ENCODE measurements at regions not wholly inside any gene's neighbourhood (a gene's known extent, or its start where the extent isn't known, plus 50 kb on each side); places are given as distances from the start of the nearest gene placed in this dataset.

DNA sequence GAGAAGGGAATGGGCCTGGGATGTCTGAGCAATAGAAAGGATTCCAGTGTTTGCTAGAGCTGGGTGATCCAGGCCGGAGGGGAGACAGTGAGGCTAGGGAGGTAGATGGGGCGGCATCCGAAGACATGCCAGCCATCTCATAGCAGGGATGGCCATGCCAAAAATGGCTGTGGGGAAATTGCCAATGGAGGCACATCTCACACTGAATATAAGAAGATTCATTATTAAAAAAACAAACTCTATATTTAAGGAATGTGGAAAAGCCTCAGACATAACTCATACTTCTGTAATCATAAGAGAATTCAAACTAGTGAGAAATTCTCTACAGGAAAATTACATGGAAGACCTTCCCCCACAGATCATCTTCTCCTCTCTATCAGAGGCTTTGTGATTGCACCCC is 289.2 kb downstream of the FGF9 start:
- DNase-seq (ENCODE audit: low spot score) = no peak

DNA sequence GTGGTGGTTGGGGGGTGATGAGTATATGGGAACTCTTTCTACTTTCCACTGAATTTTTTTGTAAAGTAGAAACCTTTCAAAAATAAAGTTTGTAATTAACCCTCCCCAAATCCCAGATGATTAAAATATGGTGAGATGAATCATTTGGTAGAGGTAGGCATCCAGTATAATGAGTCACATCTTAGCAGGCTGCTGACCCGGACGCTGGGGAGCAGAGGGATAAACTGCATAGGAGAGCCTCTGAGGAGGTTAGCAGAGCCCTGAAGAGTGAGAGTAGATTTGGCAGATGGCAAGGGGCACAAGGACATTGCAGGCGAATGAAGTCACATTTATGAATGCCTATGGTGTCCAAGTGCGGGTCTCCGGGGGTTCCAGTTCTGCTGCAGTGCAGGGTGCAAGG is 293.8 kb downstream of the FGF9 start:
- DNase-seq (ENCODE audit: low spot score) = no peak

DNA sequence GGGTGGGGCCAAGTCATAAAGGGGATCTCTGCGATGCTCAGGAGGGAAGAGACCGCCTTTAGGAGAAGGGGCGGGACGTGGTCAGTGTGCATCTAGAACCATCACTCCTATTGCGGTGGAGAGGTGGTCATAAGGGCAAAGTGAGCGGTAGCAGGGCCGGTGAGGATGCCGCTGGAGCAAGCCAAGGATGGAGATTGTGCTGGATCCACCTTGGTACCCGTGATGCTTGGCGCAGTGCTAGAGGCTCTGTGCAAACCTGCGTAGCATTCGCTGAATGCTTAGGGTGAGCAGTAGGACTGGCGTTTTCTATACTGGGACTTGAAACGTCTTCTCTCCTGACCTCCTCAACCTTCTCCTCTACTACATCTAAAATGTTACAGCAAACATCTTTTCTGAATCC is 294.2 kb downstream of the FGF9 start:
- no peak for DNase-seq (ENCODE audit: low spot score)

DNA sequence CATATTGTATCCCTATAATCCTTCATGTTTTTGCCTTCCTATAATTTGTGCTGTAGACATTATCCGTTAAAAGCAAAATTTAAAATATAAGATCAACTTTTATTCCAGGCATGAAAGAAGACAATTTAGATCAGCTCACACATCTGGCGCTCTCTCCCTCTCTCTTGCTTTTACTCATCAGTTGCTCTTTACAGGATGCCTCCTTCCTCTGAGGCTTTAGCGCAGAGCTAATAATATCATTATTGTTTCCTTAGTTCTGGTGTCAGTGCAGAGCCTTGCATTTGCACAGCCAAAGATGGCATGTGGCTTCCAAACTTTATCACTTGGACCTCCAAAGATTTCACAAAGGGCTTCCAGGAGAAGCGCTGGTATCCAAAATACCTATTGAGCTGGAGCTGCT is 295.1 kb downstream of the FGF9 start:
- DNase-seq (ENCODE audit: low spot score) = no peak

DNA sequence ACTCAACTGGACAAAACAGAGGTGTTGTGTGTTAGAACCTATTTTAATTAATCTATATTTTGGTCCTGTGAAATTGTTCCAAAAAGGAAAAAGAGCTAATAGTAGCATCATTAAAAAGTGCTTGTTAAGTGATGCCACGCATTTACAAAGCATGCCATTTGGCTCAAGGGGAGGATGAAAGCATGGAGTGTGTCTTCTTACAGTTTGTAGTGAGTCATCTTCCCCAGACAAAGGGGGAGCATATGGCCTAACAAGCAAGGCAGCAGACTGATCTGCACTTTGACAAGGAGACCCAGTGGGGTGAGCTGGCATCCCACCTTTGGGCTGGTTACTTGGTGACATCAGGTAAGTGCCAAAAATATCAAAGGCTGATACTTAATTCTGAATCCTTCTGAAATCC is 297.0 kb downstream of the FGF9 start:
- DNase-seq (ENCODE audit: low spot score) = no peak

DNA sequence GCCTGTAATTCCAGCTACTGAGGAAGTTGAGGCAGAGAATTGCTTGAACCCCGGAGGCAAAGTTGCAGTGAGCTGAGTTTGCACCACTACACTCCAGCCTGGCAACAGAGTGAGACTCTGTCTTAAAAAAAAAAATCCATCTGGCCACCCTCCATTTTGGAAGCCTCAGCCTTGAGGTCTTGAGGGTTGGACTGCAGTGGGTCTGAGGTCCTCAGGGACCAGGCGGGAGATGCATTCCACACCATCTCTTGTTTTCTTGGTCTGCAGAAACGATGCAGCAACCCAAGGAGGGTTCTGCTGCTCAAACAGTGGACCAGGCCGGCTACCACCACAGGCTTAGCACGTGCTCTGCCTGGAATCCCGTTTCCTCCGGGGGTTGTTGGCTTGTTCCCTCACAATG is 299.3 kb downstream of the FGF9 start:
- DNase-seq (ENCODE audit: low spot score) = no peak

DNA sequence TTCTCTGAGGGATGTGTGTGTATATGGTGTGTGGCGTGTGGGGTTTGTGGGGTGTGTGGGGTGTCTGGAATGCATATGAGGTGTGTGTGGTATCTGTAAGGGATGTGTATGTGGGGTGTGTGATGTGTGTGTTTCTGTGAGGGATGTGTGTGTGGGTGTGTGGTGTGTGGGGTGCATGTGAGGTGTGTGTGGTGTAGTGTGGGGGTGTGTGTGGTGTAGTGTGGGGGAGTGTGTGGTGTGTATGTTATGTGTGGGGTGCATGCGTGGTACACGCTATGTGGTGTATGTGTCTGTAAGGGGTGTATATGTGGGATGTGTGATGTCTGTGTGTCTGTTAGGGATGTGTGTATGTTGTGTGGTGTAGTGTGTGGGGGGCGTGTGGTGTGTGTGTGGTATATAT is 300.0 kb downstream of the FGF9 start:
- no peak for DNase-seq (ENCODE audit: low spot score)

DNA sequence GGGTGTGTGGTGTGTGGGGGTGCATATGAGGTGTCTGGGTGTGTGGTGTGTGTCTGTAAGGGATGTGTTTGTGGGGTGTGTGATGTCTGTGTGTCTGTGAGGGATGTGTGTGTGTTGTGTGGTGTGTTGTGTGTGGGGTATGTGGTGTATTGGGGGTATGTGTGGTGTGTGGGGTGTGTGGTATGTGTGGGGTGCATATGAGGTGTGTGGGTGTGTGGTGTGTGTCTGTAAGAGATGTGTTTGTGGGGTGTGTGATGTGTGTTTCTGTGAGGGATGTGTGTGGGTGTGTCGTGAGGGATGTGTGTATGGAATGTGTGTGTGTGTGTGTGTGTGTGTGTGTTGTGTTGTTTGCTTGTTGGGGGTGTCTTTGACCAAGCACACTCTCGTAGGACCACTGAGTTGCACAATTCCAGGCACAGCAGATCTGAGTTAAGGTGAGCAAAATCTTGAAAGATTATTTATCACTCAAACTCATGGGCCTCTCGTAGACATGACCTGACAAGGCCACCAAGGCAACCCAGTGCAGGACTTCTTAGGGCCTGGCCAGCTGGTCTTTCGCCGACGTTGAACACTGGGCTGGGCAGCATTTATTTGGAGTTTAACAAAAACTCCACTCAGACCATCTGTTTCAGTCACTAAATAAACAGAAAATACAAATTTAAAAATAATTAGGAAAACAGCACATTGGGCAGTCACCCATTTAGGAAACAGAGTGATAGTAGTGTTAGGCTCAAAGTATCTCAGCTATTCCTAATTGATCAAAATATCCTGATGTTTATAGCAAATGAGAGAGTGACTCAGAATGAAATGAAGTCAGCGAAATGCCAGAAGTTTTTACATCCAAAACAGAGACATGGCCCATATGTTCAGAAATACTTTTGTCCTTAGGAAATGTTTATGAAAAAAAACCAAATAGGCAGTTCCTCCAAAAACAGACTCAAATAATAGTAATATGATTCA is 301.1 kb downstream of the FGF9 start:
- DNase-seq (ENCODE audit: low spot score) = no peak

DNA sequence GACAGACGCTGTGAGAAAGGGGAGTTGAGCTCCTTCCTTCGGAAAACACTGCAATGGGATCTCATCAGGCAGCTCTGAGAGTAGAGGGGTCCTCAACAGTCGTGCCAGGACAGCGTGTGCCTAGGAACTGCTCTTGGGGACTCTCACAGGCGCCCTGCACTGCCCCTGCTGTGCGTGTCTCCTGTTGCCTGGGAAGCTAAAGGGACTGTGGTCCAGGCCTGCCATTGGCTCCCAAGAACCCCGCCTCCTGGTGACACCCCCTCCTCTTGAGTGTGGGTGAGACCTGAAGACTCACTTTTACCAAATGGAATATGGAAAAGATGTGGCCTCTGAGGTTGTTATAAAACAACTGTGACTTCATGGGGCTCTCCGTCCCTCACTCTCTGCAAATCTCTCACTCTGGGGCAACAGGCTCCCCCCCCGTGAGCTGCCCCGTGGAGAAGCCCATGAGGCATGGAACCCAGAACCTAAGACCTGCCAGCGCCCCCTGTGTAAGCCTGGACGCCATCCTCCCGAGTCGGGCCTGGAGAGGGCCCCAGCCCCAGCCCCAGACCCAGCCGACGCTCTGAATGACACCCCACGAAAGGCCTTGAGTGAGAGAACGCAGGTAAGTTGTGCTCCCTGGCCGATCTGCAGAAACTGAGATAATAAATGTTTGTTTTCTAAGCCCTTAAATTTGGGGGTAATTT is 302.7 kb downstream of the FGF9 start:
- DNase-seq (ENCODE audit: low spot score) = no peak

DNA sequence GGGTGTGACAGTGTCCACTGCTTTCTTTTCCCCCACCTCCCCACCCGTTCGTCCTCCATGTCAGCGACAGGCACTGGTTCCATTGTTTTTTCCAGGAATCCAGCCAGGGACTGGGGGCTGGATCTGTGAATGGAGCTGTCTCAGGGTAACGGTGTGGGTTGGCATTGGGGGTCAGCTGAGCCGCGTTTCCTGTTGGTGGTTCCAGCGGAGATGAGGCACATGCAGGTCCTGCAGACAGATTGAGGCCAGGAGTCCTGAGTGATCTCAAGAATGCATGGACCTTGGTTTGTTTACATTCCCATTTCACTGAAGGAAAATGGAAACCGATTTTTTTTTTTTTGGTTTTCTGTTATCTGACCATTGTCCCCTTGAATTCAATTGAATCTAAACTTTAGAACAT is 303.9 kb downstream of the FGF9 start:
- no peak for DNase-seq (ENCODE audit: low spot score)

DNA sequence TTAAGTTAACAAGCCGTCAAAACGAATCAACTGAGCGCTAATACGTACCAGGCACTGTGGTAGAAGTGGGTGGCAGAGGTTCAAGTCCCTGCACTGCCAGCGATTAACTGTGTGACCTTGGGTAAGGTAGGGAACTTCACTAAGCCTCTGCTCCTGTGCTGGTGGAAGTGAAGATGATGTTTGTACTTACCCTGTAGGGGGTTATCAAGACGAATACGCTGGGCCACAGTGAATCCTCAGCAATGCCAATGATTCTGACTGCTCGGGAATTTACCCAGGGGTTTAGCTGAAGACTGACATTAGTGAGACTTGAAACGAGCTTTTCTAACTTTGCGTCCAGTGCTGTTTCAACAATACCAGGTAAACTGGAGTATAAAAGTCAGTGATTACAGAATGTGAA is 305.3 kb downstream of the FGF9 start:
- no peak for DNase-seq (ENCODE audit: low spot score)

DNA sequence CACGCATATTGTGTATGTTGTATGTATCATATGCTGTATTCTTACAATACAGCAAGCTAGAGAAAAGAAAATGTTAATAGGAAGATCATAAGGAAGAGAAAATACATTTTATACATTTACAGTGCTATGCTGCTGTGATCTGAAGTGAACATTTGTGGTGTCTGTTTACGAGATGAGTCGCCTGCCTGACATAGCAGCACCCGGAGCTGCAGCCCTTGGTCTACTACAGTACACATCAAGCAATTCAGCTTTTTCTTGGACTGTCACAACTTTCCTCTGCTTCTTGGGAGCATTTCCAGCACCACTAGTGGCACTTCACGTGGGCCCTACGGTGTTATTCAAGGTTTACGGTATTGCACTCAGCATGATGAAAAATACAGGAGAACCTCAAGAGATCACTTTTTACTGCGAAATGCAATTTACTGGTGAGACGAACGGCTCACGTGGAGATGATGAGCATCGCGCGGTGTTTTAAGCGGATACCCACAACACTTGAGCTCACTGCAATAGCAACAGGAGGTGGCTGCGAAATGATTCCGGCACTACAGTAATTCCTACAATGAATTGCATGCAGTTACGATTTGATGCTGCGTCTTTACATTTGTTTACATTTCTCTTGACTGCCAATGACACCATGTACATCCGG is 308.4 kb downstream of the FGF9 start:
- no peak for DNase-seq (ENCODE audit: low spot score)

DNA sequence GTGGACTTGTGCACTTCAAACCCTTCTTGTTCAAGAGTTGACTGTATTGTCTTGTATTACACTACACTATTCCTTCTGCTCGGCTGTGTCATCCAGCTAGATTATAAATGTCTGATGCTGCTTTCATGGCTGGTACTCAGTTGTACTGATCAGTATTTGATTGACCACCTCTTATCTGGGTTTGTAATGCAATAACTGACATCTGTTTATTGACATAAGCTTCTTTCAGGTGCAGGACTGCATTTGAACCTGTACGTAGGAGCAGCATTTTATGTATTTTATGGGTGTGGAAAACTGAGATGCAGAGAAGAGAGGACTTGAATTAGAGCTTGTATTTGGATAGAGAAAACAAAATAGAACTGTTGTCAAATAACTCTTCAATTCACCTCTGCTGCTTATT is 309.2 kb downstream of the FGF9 start:
- no peak for DNase-seq (ENCODE audit: low spot score)

DNA sequence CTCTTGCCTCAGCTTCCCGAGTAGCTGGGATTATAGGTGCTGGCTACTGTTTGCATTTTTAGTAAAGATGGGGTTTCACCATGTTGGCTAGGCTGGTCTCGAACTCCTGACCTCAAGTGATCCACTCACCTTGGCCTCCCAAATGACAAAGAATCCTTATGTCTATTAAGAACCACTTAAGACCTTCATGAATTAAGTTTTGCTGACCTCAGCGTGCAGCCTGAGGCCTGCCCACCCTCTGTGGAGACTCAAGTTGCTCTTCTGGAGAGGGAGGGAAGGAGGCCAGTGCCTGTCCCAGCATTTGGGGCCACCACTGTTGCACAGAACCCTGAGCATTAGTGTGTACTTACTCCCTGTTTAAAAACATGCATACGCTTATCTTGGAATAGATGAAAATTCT is 313.3 kb downstream of the FGF9 start:
- DNase-seq (ENCODE audit: low spot score) = no peak

DNA sequence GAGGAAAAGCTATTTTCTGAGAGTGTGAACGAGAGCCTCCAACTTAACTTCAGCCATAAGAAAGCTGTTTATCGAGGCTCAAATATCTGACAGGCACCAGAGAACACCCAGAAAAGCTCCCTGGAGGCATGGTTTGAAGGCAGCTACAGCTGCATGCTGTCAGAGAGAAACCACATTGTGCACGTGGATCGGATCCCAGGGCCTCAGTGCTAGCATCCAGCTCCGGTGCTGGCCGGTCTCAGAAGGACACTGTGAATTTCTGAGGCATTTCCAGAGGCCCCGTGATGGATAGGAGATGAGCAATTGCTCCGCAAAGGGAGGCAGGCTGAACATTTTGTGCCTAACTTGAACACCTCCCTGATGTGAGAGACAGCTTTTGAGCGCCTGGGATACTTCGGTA is 315.7 kb downstream of the FGF9 start:
- no peak for DNase-seq (ENCODE audit: low spot score)

DNA sequence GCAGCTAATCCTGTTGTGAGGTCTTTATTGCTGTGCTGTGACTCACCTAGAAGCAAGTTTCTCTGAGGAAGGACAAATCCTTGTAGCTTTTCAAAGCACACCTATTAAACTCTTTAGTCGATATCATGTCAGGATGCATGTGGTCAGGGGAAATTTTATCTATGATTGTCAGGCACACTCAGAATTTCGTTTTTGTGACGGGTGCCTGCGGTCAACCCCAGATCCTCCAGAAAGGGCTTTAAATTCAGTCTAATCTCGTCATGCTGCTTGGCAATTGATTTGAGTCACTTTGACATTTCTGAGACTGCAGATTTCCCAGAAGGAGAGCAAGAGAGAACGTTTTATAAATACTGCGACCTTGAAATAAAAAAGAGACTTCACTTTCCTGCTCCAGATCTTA is 316.9 kb downstream of the FGF9 start:
- DNase-seq (ENCODE audit: low spot score) = no peak

DNA sequence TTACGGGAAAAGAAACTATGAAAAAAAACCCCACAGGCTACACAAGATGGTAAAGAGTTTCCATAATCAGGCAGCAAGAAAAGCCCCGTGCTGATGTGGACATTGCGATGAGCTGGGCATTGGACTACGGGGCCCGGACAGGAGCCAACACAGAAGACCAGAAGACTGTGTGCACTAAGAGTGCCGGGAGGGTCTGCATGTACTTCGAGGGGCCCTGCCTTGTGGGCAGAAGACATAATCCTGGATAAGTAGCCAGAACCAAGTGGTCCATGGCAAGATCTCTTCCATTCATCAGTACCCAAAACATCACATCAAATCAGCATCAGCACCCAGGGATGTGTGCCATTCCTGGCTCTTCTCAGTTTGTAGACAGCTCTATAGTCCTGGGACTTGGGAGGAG is 317.8 kb downstream of the FGF9 start:
- no peak for DNase-seq (ENCODE audit: low spot score)

DNA sequence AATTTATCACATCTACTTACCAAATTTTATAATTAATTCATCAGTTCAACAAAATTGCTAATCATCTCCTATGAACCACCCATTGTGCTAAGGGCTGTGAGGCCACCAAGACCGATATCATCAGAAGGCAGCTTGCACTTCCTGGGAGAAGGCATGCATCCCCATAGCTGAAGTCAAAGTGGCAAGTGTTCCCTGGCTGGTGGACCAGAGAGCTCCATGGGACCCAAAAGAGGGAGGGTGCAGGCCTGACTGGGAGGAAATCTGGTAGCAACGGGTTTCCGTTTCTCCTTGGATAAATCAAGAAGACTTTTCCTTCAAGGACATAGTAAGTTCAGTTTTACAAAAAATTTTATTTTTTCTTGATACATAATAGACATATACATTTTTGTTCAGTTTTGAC is 325.2 kb downstream of the FGF9 start:
- no peak for DNase-seq (ENCODE audit: low spot score)

DNA sequence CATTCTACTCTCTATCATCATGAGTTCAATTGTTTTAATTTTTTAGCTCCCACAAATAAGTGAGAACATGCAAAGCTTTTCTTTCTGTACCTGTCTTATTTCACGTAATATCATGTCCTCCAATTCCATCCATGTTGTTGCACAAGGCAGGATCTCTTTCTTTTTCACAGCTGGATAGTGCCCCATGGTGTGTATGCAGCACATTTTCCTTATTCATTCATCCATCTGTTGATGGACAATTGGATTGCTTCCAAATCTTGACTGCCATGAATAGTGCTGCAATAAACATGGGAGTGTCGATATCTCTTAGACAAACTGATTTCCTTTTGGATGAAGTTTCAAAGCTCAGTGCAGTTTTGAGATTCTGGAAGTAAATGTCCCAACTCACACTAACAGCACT is 326.9 kb downstream of the FGF9 start:
- DNase-seq (ENCODE audit: low spot score) = no peak

DNA sequence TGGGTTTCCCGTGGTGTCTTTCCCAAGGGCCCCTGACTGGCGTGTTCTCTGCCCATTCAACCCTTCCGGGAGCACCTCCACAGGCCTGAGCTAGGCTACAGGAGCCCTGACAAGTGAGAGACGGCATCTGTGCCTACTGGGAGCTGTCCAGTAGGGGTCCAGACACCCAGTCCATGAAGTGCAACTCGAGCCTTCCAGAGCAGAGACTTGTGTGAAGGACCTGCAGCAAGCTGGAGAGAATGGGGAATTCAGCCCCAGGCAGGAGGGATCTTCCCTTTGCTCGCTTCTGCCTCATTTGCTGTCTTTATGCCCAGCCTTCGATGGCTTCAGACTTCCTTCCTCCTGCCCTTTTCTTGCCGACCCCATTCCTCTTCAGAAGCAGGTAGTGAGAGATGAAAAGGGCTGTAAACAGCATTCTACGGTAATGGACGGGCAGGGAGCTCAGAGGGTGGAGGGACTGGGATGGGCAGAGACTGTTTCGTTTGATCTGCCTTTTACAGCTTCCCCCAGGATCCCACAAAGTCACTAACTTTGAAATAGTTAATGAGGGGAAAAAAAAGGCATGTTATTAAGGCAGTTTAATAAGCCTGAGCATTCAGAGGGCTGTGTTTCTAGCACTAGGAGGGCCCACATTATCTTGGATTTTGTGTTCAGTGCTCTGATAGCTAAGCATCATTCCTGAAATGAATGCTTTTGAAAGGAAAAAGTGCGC is 327.6 kb downstream of the FGF9 start:
- DNase-seq (ENCODE audit: low spot score) = no peak

DNA sequence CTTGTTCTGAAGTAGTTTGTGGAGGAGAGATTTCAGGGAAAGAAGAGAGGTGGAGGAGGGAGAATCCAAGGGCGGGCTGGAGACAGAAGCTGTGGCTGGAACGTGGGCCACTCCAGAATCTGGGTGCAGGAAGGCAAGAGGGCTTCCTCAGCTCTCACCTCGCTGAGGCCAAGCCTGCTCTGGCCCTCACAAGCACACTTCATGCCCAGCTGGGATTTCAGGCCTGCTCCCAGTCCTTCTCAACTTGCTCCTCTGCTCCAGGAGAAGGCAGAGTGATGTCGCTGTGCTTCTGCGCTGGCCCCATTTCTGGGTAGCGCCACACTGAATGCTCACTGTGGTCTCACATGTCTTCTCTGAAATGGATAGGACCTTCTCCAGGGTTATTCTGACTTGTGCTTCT is 328.8 kb downstream of the FGF9 start:
- no peak for DNase-seq (ENCODE audit: low spot score)

DNA sequence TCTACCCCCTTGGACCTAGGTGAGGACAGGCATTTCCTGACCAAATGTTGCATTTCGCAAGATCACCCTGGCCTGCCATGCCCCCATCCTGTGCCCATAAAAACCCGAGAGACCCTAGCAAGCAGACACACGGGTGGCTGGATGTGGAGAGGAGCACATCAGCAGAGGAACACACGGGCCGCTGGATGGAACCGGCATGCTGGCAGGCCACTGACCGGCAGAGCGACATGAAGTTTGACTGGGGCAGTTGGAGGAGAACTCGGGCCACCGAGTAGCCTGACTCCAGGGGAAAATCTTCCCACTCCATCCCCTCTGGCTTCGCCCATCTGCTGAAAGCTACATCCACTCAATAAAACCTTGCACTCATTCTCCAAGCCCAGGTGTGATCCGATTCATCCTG is 329.3 kb downstream of the FGF9 start:
- no peak for DNase-seq (ENCODE audit: low spot score)

Data from mesenteric fat pad (tissue), 1 donor.